ENCODE measurements at regions not wholly inside any gene's neighbourhood (a gene's known extent, or its start where the extent isn't known, plus 50 kb on each side); places are given as distances from the start of the nearest gene placed in this dataset.

DNA sequence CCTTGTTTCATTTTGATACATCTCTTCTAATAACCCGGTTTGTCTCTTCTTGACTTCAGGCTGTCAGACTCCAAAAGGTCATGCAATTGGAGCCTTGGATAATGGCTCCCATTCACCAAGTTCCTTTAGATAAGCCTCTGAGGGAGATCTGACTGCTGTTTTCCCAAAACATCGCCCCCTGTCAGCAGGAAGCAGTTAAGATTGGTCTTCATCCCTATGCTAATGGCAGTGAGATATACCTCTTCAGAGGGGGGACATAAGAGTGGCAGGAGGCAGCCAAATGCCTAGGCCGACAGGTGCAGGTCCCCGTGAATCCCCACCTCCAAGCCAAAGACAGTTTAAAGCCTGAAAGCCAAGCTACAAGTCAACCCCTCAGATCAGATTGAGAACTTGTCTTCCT lies 144.6 kb downstream of the WDR11 start:
- peaks cover 0 to 20% (median 4%) of the 10 kb centered on the region in 8 donors for H3K9me3 Mint-ChIP-seq
- H3K27me3 Mint-ChIP-seq: peaks cover 0 to 6% of the 10 kb centered on the region in 2 donors
- Histone ChIP-seq H3K27ac (ENCODE audit: low read depth, low read length) (no peak overlapping the region), H3K4me3 (ENCODE audit: low read length in 2 of 2) (no peak overlapping the region), H3K4me1 (ENCODE audit: insufficient read depth, low read length) (no peaks in the 10 kb centered on the region), H3K36me3 (ENCODE audit: insufficient read depth, low read length) (no peaks in the 10 kb centered on the region), H3K27me3 (ENCODE audit: insufficient read depth, low read length) (no peaks in the 10 kb centered on the region), H3K9me3 (ENCODE audit: control insufficient read depth in 1 of 2, low read length in 2 of 2) (no peaks in the 10 kb centered on the region)
- no peaks in the 10 kb centered on the region for H3K36me3 Mint-ChIP-seq
- no peak overlapping the region for H3K27ac Mint-ChIP-seq
- CTCF ChIA-PET (ENCODE audit: partially characterized antibody): interaction anchor here (1.2 kb wide), 1 partner anchor 43 kb away, joined by 3 read pairs; no protein-coding TSS in a partner anchor
- POLR2A ChIA-PET (ENCODE audit: partially characterized antibody): no interaction called here
- DNase-seq: no peak
- H3K4me3 Mint-ChIP-seq: no peak overlapping the region
- no peaks in the 10 kb centered on the region for H3K4me1 Mint-ChIP-seq
- intact Hi-C loops (cut with micrococcal nuclease): no loop called here

DNA sequence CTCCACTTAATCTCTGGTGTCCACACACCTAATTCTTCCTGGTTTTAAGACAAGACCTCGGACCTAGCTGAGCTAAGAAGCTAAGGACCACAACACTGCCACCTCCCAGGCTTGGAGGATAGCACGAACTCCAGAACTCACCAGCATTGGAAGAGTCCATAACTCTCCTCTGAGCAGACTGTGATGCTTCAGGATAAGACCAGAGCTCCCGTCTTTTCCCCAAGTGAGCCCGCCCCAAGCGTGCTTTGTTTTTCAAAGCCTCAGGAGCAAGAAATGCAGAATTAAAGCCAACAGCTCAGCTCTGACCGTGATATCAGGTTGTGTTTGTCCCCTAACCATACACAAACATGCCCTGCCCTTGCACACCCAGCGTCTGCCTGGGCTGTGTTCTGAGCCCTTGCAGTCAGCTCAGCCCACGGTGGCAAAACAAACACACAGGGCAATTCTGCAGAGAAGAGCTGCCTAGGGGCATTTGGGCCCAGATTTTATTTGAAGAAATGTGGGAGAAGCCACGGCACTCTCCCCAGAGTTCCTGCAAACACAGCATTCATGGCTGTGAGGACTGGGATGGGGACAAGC lies 145.4 kb downstream of the WDR11 start:
- peaks cover 0 to 17% (median 4%) of the 10 kb centered on the region in 8 donors for H3K9me3 Mint-ChIP-seq
- peaks cover 0 to 6% of the 10 kb centered on the region in 2 donors for H3K27me3 Mint-ChIP-seq
- Histone ChIP-seq H3K4me1 (ENCODE audit: insufficient read depth, low read length) (no peaks in the 10 kb centered on the region), H3K27me3 (ENCODE audit: insufficient read depth, low read length) (no peaks in the 10 kb centered on the region), H3K9me3 (ENCODE audit: control insufficient read depth in 1 of 2, low read length in 2 of 2) (no peaks in the 10 kb centered on the region), H3K27ac (ENCODE audit: low read depth, low read length) (no peak overlapping the region), H3K36me3 (ENCODE audit: insufficient read depth, low read length) (no peaks in the 10 kb centered on the region), H3K4me3 (ENCODE audit: low read length in 2 of 2) (no peak overlapping the region)
- no peak overlapping the region for H3K4me3 Mint-ChIP-seq
- CTCF ChIA-PET (ENCODE audit: partially characterized antibody): interaction anchor here (1.2 kb wide), 1 partner anchor 44 kb away, joined by 3 read pairs; no protein-coding TSS in a partner anchor
- no peaks in the 10 kb centered on the region for H3K36me3 Mint-ChIP-seq
- H3K4me1 Mint-ChIP-seq: no peaks in the 10 kb centered on the region
- no peak overlapping the region for H3K27ac Mint-ChIP-seq
- POLR2A ChIA-PET (ENCODE audit: partially characterized antibody): no interaction called here
- DNase-seq: no peak
- intact Hi-C loops (cut with micrococcal nuclease): no loop called here

DNA sequence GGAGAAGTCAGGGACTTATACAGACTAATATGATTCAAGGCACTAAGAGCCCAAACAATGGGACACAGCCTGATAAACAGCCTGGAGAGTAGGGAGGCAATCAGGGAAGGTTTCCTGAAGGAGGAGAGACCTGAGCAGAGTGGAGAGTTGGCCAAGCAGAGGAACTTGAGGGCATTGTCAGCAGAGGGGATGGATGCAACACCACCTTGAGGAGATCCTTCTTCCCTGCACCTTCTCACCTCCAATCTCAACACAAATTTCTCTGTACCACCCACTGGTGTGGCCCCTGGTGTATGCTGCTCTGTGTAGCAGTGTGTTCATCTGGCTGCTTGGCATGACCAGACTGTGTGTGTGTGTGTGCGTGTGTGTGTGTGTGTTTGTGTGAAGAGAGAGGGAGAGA lies 146.2 kb downstream of the WDR11 start:
- Histone ChIP-seq H3K27me3 (ENCODE audit: insufficient read depth, low read length) (no peaks in the 10 kb centered on the region), H3K36me3 (ENCODE audit: insufficient read depth, low read length) (no peaks in the 10 kb centered on the region), H3K9me3 (ENCODE audit: control insufficient read depth in 1 of 2, low read length in 2 of 2) (no peaks in the 10 kb centered on the region), H3K4me1 (ENCODE audit: insufficient read depth, low read length) (no peaks in the 10 kb centered on the region), H3K4me3 (ENCODE audit: low read length in 2 of 2) (no peak overlapping the region), H3K27ac (ENCODE audit: low read depth, low read length) (no peak overlapping the region)
- H3K4me3 Mint-ChIP-seq: no peak overlapping the region
- peaks cover 0 to 6% of the 10 kb centered on the region in 2 donors for H3K27me3 Mint-ChIP-seq
- ChIA-PET CTCF (ENCODE audit: partially characterized antibody) (no interaction called here), POLR2A (ENCODE audit: partially characterized antibody) (no interaction called here)
- no peaks in the 10 kb centered on the region for H3K4me1 Mint-ChIP-seq
- intact Hi-C loops (cut with micrococcal nuclease): no loop called here
- no peak for DNase-seq
- peaks cover 0 to 15% (median 4%) of the 10 kb centered on the region in 8 donors for H3K9me3 Mint-ChIP-seq
- no peak overlapping the region for H3K27ac Mint-ChIP-seq
- no peaks in the 10 kb centered on the region for H3K36me3 Mint-ChIP-seq

DNA sequence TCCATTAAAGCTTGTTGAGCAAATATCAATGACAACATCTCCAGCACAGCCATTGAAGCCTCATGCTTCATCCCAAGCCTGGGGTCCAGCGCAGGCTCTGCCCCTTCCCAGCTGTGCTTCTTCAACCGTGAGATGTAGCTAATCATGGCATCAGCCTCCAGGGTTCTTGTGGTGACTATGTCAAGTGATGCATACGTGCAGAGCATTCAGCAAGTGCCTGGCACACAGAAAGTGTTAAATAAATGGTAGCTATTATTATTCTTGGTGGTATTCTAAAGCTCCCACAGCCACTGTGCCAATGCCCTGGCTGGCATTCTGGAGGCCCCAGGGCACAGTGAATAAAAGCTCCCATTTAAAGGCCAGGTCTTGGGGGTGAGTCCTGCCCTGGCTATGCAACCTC lies 146.6 kb downstream of the WDR11 start:
- no peaks in the 10 kb centered on the region for H3K9me3 ChIP-seq (ENCODE audit: control insufficient read depth in 1 of 2, low read length in 2 of 2)
- Mint-ChIP-seq H3K36me3 (no peaks in the 10 kb centered on the region), H3K27ac (no peak overlapping the region), H3K4me1 (no peaks in the 10 kb centered on the region), H3K4me3 (no peak overlapping the region), H3K9me3 (peaks cover 0 to 14% (median 4%) of the 10 kb centered on the region in 8 donors), H3K27me3 (peaks cover 0 to 6% of the 10 kb centered on the region in 2 donors)
- H3K36me3 ChIP-seq (ENCODE audit: insufficient read depth, low read length): no peaks in the 10 kb centered on the region
- H3K27me3 ChIP-seq (ENCODE audit: insufficient read depth, low read length): no peaks in the 10 kb centered on the region
- H3K4me3 ChIP-seq (ENCODE audit: low read length in 2 of 2): no peak overlapping the region
- intact Hi-C loops (cut with micrococcal nuclease): no loop called here
- no peak overlapping the region for H3K27ac ChIP-seq (ENCODE audit: low read depth, low read length)
- no peaks in the 10 kb centered on the region for H3K4me1 ChIP-seq (ENCODE audit: insufficient read depth, low read length)
- DNase-seq: no peak
- CTCF ChIA-PET (ENCODE audit: partially characterized antibody): no interaction called here
- POLR2A ChIA-PET (ENCODE audit: partially characterized antibody): no interaction called here

DNA sequence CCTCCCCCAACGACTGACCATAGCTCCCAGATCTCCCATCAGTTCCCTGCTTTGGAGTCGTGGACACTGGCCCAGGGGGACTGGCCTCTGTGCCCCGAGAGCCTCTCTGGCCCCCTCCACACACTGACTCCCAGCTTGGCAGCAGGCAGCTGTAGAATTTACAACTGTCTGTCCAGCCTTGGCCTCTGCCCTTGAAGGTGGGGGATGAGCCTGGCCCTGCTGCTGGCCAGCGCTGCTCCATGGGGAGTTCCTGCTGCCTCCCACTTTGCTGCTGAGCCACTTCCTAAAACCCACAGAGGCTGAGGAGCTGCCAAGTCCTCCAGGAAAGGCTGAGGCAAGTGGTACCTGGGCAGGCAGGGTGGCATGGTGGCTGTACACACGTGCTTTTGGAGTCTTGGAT lies 147.1 kb downstream of the WDR11 start:
- no peaks in the 10 kb centered on the region for H3K36me3 Mint-ChIP-seq
- H3K27me3 Mint-ChIP-seq: peaks cover 0 to 6% of the 10 kb centered on the region in 2 donors
- DNase-seq: no peak
- Histone ChIP-seq H3K9me3 (ENCODE audit: control insufficient read depth in 1 of 2, low read length in 2 of 2) (no peaks in the 10 kb centered on the region), H3K4me3 (ENCODE audit: low read length in 2 of 2) (no peak overlapping the region), H3K27me3 (ENCODE audit: insufficient read depth, low read length) (no peaks in the 10 kb centered on the region), H3K36me3 (ENCODE audit: insufficient read depth, low read length) (no peaks in the 10 kb centered on the region), H3K4me1 (ENCODE audit: insufficient read depth, low read length) (no peaks in the 10 kb centered on the region), H3K27ac (ENCODE audit: low read depth, low read length) (no peak overlapping the region)
- peaks cover 0 to 14% (median 2%) of the 10 kb centered on the region in 8 donors for H3K9me3 Mint-ChIP-seq
- H3K4me3 Mint-ChIP-seq: no peak overlapping the region
- ChIA-PET POLR2A (ENCODE audit: partially characterized antibody) (no interaction called here), CTCF (ENCODE audit: partially characterized antibody) (no interaction called here)
- no peaks in the 10 kb centered on the region for H3K4me1 Mint-ChIP-seq
- no peak overlapping the region for H3K27ac Mint-ChIP-seq
- intact Hi-C loops (cut with micrococcal nuclease): no loop called here

DNA sequence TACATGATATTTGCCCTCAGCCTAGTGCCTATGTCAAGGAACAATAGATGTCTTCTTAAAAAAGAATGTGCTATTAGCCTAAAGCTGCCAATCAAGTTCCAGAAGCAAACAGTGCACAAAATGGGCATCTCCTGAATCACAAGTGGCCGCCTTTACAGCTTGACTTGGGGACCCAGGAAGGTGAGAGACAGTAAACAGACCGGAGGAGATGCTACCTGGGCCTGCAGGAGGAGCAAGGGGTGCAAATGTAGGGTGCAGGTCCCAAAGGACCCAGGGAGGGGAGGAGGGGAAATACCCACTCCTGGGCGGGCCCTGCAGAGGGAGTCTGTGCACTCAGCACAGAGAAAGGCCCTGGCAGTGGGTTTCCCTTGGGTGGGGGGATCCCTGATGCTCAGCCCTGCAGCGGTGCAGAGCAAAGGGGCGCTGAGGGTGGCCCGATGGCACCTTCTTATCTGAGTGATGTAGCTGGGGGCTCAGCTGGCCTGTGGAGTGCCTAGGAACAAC lies 147.7 kb downstream of the WDR11 start:
- no peak for DNase-seq
- Histone ChIP-seq H3K9me3 (ENCODE audit: control insufficient read depth in 1 of 2, low read length in 2 of 2) (no peaks in the 10 kb centered on the region), H3K27me3 (ENCODE audit: insufficient read depth, low read length) (no peaks in the 10 kb centered on the region), H3K4me1 (ENCODE audit: insufficient read depth, low read length) (no peaks in the 10 kb centered on the region), H3K27ac (ENCODE audit: low read depth, low read length) (no peak overlapping the region), H3K4me3 (ENCODE audit: low read length in 2 of 2) (no peak overlapping the region), H3K36me3 (ENCODE audit: insufficient read depth, low read length) (no peaks in the 10 kb centered on the region)
- Mint-ChIP-seq H3K27me3 (peaks cover 0 to 6% of the 10 kb centered on the region in 2 donors), H3K27ac (no peak overlapping the region), H3K9me3 (peaks cover 0 to 12% (median under 1%) of the 10 kb centered on the region in 8 donors), H3K4me3 (peak overlapping the region in 1 of 8 donors; percentile 26), H3K36me3 (no peaks in the 10 kb centered on the region), H3K4me1 (no peaks in the 10 kb centered on the region)
- ChIA-PET POLR2A (ENCODE audit: partially characterized antibody) (no interaction called here), CTCF (ENCODE audit: partially characterized antibody) (no interaction called here)
- intact Hi-C loops (cut with micrococcal nuclease): no loop called here

DNA sequence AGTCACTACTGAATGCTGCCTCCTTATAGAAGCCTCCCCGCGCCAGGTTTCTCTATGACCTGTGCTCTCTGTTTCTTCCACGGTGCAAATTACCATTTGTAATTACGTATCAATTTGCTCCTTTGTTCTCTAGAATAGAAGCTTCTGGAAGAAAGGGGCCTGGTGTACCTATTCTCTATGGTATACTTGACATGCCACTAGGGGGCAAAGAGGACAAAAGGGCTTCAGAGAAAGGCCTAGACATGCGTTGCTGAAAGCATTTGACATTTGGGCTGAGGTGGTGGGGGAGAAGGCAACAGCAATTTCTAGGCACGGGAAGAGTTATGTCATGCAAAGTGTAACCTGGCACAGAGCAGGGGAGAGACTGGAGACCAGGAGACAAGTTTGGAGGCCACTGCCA lies 148.7 kb downstream of the WDR11 start:
- H3K9me3 ChIP-seq (ENCODE audit: control insufficient read depth in 1 of 2, low read length in 2 of 2): no peaks in the 10 kb centered on the region
- no peaks in the 10 kb centered on the region for H3K4me1 ChIP-seq (ENCODE audit: insufficient read depth, low read length)
- H3K36me3 Mint-ChIP-seq: no peaks in the 10 kb centered on the region
- no peak for DNase-seq
- H3K27ac Mint-ChIP-seq: no peak overlapping the region
- H3K4me3 ChIP-seq (ENCODE audit: low read length in 2 of 2): no peak overlapping the region
- H3K27me3 ChIP-seq (ENCODE audit: insufficient read depth, low read length): no peaks in the 10 kb centered on the region
- H3K4me3 Mint-ChIP-seq: no peak overlapping the region
- no peaks in the 10 kb centered on the region for H3K36me3 ChIP-seq (ENCODE audit: insufficient read depth, low read length)
- intact Hi-C loops (cut with micrococcal nuclease): no loop called here
- POLR2A ChIA-PET (ENCODE audit: partially characterized antibody): no interaction called here
- H3K27me3 Mint-ChIP-seq: peaks cover 0 to 6% of the 10 kb centered on the region in 2 donors
- CTCF ChIA-PET (ENCODE audit: partially characterized antibody): no interaction called here
- H3K4me1 Mint-ChIP-seq: no peaks in the 10 kb centered on the region
- peaks cover 0 to 17% (median 6%) of the 10 kb centered on the region in 8 donors for H3K9me3 Mint-ChIP-seq
- H3K27ac ChIP-seq (ENCODE audit: low read depth, low read length): no peak overlapping the region

All from CD4-positive, alpha-beta memory T cell (primary cell).